Parathyroid adenoma (tissue), 2 donors: ENCODE measurements at regions not wholly inside any gene's neighbourhood (a gene's known extent, or its start where the extent isn't known, plus 50 kb on each side); places are given as distances from the start of the nearest gene placed in this dataset.

Experiments used
- H2AFZ ChIP-seq: fragments of 300-600 bp; sonication (generic); one replicate; pipeline ENCODE4 v1.7.0; 2017; ENCODE audit warnings: antibody characterized with exemption, mild to moderate bottlenecking
- H3K27ac ChIP-seq: fragments of 300-600 bp; sonication (generic); one replicate; pipeline ENCODE4 v1.7.0; 2017
- H3K27me3 ChIP-seq: fragments of 300-600 bp; sonication (generic); one replicate; pipeline ENCODE4 v1.7.0; 2017; ENCODE audit warnings: low read length; ENCODE audit not compliant: control insufficient read depth, insufficient read depth
- H3K36me3 ChIP-seq: fragments of 300-600 bp; sonication (generic); one replicate; pipeline ENCODE4 v1.7.0; 2017; ENCODE audit warnings: low read length; ENCODE audit not compliant: control insufficient read depth, insufficient read depth
- H3K4me1 ChIP-seq: fragments of 300-600 bp; sonication (generic); one replicate; pipeline ENCODE4 v1.7.0; 2017; ENCODE audit warnings: control low read depth
- H3K4me2 ChIP-seq: fragments of 300-600 bp; sonication (generic); one replicate; pipeline ENCODE4 v1.7.0; 2017; ENCODE audit warnings: low read length
- H3K4me3 ChIP-seq: fragments of 300-600 bp; sonication (generic); one replicate; pipeline ENCODE4 v1.7.0; 2017; ENCODE audit warnings: low read depth, low read length
- H3K79me2 ChIP-seq: fragments of 300-600 bp; sonication (generic); one replicate; pipeline ENCODE4 v1.7.0; 2017; ENCODE audit warnings: control low read depth
- H3K9ac ChIP-seq: fragments of 300-600 bp; sonication (generic); one replicate; pipeline ENCODE4 v1.7.0; 2017; ENCODE audit warnings: mild to moderate bottlenecking
- H3K9me3 ChIP-seq: fragments of 300-600 bp; sonication (generic); one replicate; pipeline ENCODE4 v1.7.0; 2017; ENCODE audit warnings: low read length; ENCODE audit not compliant: control insufficient read depth
- TF ChIP-seq, protein P1 (sequence below): fragments of 300-600 bp; sonication (generic); IDR thresholded peaks from one replicate; pipeline ENCODE4 v1.7.0; 2017; ENCODE audit warnings: antibody characterized with exemption, mild to moderate bottlenecking
- donor health status: primary hyperparathyroidism.

DNA sequence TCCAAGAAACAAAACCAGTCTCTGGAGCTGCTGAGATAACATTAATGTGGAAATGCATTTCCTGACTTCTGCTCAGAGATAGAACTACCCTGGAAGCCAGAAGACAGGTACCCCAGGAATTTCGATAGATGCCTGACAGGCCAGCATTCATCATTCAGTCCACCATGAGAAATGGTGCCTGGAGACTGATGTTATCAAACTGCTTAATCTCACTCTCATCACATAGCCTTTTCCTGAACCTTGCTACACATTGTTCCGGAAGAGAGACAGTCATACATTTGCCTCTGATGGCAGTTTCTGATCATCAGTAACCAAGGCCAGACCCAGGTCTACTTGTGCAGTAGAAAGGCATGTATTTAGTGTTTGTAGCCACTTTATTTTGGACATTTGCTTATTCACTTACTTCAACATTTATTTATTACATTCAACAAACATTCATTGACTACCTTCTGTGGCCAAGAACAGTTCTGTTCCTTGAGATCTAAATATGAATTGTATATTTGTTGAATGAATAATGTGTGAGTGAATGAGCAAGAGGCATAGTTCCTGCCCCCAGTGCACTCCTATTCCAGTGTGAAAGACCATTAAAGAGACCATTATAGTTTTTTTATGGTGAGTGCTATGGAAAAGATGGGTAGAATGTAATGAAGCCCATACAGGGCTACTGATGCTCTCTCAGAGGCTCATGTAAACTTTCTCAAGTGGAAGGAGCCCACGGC lies 485.7 kb downstream of the NUF2 start:
- TF ChIP-seq, protein P1, sequence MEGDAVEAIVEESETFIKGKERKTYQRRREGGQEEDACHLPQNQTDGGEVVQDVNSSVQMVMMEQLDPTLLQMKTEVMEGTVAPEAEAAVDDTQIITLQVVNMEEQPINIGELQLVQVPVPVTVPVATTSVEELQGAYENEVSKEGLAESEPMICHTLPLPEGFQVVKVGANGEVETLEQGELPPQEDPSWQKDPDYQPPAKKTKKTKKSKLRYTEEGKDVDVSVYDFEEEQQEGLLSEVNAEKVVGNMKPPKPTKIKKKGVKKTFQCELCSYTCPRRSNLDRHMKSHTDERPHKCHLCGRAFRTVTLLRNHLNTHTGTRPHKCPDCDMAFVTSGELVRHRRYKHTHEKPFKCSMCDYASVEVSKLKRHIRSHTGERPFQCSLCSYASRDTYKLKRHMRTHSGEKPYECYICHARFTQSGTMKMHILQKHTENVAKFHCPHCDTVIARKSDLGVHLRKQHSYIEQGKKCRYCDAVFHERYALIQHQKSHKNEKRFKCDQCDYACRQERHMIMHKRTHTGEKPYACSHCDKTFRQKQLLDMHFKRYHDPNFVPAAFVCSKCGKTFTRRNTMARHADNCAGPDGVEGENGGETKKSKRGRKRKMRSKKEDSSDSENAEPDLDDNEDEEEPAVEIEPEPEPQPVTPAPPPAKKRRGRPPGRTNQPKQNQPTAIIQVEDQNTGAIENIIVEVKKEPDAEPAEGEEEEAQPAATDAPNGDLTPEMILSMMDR = no peak
- Histone ChIP-seq H3K36me3 (no peaks in the 10 kb centered on the region), H3K4me1 (peaks cover 3% of the 10 kb centered on the region), H3K27ac (no peak overlapping the region), H3K79me2 (no peaks in the 10 kb centered on the region), H2AFZ (no peak overlapping the region), H3K4me2 (no peak overlapping the region), H3K9me3 (no peaks in the 10 kb centered on the region), H3K27me3 (no peaks in the 10 kb centered on the region), H3K4me3 (no peak overlapping the region), H3K9ac (no peak overlapping the region)

DNA sequence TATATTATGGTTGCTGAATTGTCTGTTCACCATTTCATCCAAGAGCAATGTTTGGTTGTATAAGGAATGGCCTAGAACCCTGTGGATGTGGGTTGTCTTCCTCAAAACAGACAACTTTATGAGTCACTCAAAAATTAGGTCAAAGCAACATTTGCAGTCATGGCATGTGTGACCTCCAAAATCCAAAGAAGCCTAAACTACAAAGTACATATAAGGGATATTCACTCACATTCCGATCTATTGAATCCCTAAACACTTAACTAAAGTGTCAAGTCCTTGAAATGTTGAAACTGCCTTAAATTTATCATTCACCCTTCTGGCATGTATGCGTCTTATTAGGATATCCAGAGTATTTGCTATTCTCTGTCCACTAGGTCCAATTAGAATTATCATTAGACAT lies 491.5 kb downstream of the NUF2 start:
- Histone ChIP-seq H3K36me3 (no peaks in the 10 kb centered on the region), H3K9me3 (no peaks in the 10 kb centered on the region), H3K27me3 (no peaks in the 10 kb centered on the region), H3K4me2 (no peak overlapping the region), H2AFZ (no peak overlapping the region), H3K79me2 (no peaks in the 10 kb centered on the region), H3K9ac (no peak overlapping the region), H3K4me3 (no peak overlapping the region), H3K4me1 (no peaks in the 10 kb centered on the region), H3K27ac (no peak overlapping the region)
- TF ChIP-seq, protein P1 = no peak

DNA sequence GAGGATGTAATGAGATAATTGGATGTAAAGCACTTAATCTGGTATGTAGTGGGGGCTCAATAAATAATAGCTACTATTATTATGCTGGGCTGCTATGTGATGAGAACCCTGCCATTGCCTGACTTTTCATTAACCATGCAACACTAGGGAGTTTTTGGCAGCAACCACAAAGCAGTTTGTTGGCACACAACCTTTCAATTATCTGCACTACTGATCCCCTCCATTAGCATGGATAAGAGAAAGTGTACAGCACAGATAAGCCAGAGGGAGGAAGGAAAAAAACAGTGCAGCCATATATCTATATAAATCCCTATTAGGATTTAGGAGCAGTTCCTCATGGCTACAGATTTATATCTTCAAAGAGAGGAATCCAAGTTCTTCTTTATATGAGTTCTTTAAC lies 498.5 kb downstream of the NUF2 start:
- Histone ChIP-seq H3K79me2 (no peaks in the 10 kb centered on the region), H3K27ac (no peak overlapping the region), H3K9ac (no peak overlapping the region), H3K4me1 (no peaks in the 10 kb centered on the region), H2AFZ (no peak overlapping the region), H3K4me2 (no peak overlapping the region), H3K9me3 (no peaks in the 10 kb centered on the region), H3K27me3 (no peaks in the 10 kb centered on the region), H3K36me3 (no peaks in the 10 kb centered on the region), H3K4me3 (no peak overlapping the region)
- TF ChIP-seq, protein P1 = no peak

DNA sequence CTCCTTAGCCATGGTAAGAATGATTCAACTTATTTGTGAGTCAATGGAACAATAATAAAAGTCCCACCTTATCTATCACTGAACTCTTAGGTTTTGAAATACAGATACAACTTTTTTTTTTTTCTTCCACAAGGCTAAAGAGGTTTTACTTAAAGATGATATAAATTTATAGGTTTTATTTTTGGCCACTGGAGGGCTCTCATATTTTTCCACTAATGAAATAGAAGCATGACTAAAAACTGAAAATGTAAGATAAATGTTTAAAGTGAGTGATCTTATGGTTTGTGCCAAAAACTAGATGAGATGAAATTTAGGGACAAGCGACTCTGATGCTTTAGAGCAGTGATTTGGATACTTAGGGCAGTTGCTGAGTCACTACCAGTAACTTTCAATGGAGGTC lies 499.0 kb downstream of the NUF2 start:
- no peaks in the 10 kb centered on the region for H3K9me3 ChIP-seq
- no peaks in the 10 kb centered on the region for H3K4me1 ChIP-seq
- no peak overlapping the region for H3K4me2 ChIP-seq
- no peak overlapping the region for H3K9ac ChIP-seq
- H2AFZ ChIP-seq = no peak overlapping the region
- H3K4me3 ChIP-seq = no peak overlapping the region
- H3K36me3 ChIP-seq = no peaks in the 10 kb centered on the region
- no peak overlapping the region for H3K27ac ChIP-seq
- H3K79me2 ChIP-seq = no peaks in the 10 kb centered on the region
- no peaks in the 10 kb centered on the region for H3K27me3 ChIP-seq
- TF ChIP-seq, protein P1 = no peak

DNA sequence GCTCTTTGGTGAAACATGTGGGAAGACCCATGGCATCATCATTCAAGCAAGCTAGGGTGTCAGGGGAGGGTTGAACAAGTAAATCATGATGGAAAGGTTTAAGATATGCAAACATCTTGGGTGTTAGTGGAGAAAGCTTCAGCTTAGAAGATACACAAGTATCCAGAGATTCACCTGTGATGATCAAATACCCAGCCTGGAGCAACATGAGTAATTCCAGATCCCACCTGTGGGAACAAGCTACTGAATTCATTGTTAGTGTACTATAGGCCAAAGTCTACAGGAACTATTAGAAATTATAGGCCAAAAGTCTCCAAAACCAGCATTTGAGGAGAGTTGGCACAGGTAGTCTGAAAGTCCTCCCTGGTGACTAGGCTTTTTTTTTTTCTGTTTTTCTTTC lies 499.9 kb downstream of the NUF2 start:
- no peaks in the 10 kb centered on the region for H3K27me3 ChIP-seq
- no peak overlapping the region for H3K27ac ChIP-seq
- H3K4me1 ChIP-seq = no peaks in the 10 kb centered on the region
- H3K4me2 ChIP-seq = no peak overlapping the region
- H3K36me3 ChIP-seq = no peaks in the 10 kb centered on the region
- no peak overlapping the region for H3K9ac ChIP-seq
- no peaks in the 10 kb centered on the region for H3K9me3 ChIP-seq
- no peak overlapping the region for H3K4me3 ChIP-seq
- TF ChIP-seq, protein P1 = no peak
- H2AFZ ChIP-seq = no peak overlapping the region
- no peaks in the 10 kb centered on the region for H3K79me2 ChIP-seq
